HG03521 (cell line): ENCODE measurements at regions not wholly inside any gene's neighbourhood (a gene's known extent, or its start where the extent isn't known, plus 50 kb on each side); places are given as distances from the start of the nearest gene placed in this dataset.
"Not testable (repeated sequence)": the region's sequence is repeated elsewhere in the genome, so short reads cannot be mapped to it uniquely, and the experiment has no call there.

Experiments
- ATAC-seq: cut with Tn5 transposase; IDR thresholded peaks from one replicate; pipeline ENCODE4 v1.9.1; 2021; ENCODE audit warnings: mild to moderate bottlenecking, moderate library complexity; ENCODE audit not compliant: unreplicated experiment

DNA sequence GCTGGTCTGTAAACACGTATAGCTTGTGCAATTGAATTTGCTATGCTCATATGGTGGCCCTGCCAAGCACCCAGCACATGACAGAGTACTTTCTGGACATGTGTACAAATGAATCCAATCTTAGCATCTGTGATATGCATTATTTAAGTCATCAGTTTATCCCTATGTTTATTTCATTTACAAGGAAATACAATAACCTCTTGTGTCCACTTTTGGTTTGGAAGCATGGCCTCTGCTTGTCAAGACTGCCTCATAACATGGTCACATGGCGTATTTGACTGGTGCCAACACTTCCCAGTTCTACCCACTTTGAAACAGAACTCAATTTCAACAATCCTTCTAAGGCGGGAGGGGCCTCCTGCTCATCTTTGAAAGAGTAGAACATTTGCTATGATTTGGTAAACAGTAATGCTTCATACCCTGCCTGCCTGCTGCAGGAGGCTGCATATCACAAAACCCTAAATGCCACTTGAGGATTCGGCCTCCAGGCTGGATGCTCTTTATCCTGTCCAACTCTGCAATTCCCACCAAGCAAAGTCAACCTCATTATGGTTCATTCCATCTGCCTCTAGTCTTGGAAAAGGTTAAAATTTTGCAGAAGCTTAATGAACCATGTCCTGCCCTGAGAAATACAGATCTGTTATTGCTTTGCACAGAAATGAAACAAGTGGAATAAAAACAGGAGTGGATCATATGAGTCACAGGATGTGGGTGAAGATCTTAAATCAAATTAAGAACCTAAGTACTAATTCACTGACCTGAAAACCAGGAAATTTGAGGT, 151.3 kb downstream of the CYSLTR2 start:
- ATAC-seq: no peak

DNA sequence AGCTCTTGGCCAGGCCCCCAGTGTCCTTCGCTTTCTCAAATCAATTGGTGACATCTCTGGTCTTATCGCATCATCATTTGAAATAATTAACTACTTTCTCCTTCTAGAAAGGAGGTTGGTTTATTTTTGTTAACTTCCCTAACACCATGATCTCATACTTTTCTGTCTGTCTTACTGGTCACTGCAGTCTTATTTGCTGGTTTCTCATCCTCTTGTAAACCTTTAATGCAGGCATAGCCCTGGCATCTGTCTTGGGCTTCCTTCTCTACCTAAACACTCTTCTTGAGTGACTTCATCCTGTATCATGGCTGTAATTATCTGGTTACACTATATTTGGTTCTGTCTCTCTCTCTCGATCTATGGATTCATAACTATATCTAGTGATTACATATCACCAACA, 152.8 kb downstream of the CYSLTR2 start:
- ATAC-seq: no peak

GRCh38 chr13:48808683-48809082, 155.0 kb downstream of the CYSLTR2 start:
- no peak for ATAC-seq

GRCh38 chr13:48810013-48810412, 156.3 kb downstream of the CYSLTR2 start:
- no peak for ATAC-seq

- ATAC-seq: no peak
Observed at GRCh38 chr13:48813518-48813917, 159.8 kb downstream of the CYSLTR2 start.

- no peak for ATAC-seq
Observed at GRCh38 chr13:48816700-48817099, 159.0 kb upstream of the FNDC3A start.

DNA sequence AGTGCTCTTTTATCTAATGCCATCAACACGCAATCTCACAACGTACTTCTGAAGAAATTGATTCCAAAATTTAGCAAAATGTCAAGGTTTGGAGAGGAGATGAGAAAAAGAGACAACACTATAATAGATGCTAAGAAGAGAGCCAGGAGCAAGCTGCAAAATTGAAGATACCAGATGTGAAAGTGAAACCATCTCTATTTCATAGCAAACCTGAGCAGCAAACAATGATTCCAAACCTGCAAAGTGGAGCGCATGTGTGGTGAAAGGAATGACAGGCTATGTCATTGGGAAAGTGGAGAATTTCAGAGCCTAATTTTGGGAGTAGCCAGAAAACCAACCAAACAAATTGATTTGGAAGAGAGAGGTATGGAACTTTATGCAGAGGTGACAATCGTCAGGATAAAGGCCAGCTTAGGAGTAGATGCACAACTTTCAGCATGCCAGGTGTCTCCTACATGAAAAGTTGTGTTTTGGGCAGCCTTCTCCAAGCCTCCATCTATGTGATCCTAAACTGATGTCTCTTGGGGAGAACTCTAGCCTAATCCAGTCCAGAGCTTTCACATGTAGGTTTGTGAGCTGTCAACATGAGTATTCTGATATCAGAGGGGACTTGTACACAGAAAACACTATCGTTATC, 158.4 kb upstream of the FNDC3A start:
- ATAC-seq: no peak

- ATAC-seq: no peak
Observed at GRCh38 chr13:48818495-48819356, 157.0 kb upstream of the FNDC3A start.

DNA sequence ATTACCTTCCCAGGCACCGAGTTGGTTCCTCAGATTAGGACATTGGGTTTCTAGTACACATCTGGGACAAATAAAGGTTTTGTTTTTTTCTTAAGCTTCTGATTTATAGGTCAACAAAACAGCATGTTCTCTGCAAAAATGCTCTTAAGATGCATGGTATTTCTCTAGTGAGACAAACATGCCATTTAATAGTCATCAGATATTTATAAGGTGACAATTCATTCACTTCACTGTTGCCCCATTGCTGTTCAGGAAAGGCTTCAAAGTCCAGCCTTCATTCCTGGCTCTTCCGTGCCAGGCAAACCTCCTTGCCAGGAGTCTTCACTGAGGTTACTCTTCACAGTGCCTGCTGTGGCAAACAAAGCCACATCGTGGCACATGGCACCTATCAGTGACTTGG, 156.3 kb upstream of the FNDC3A start:
- no peak for ATAC-seq

GRCh38 chr13:48819899-48820298, 155.8 kb upstream of the FNDC3A start:
- no peak for ATAC-seq

- not testable (repeated sequence) for ATAC-seq
Observed at GRCh38 chr13:48823526-48823925, 152.2 kb upstream of the FNDC3A start.

- no peak for ATAC-seq
Observed at GRCh38 chr13:48826039-48826438, 149.7 kb upstream of the FNDC3A start.

DNA sequence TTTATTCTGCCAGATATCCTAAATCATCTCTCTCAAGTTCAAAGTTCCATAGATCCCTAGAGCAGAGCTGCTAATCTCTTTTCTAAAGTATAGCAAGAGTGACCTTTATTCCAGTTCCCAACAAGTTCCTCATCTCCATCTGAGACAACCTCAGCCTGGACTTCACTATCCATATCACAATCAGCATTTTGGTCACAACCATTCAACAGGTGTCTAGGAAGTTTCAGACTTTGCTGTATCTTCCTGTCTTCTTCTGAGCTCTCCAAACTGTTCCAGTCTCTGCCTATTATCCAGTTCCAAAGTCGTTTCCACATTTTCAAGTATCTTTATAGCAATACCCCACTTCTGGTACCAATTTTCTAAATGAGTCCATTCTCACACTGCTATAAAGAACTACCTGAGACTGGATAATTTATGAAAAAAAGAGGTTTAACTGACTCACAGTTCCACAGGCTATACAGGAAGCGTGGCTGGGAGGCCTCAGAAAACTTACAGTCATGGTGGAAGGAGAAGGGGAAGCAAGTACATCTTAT, 148.7 kb upstream of the FNDC3A start:
- ATAC-seq: not testable (repeated sequence)

- no peak for ATAC-seq
Observed at GRCh38 chr13:48827709-48828108, 148.0 kb upstream of the FNDC3A start.

DNA sequence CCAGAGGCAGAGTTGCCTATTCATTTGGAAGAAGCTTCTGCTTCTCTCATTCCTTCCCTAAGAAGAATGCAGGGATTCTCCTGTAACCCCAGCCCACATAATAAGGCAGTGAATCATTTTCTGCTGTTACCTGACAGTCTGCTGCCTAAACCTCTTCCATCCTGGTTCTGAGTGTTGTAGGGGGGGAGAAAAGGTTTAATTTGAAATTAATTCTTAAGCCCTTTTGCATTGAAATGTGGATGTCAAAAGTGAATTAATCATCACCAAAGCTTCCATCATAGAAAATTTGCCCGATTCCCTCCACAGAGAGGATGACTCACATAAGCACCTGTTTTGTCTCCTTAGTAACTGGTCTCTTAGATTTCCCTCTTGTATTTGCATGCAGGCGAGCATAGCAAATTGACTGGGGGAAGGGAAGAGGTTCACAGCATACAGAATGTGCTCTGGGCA, 146.7 kb upstream of the FNDC3A start:
- ATAC-seq: peak; percentile 50

DNA sequence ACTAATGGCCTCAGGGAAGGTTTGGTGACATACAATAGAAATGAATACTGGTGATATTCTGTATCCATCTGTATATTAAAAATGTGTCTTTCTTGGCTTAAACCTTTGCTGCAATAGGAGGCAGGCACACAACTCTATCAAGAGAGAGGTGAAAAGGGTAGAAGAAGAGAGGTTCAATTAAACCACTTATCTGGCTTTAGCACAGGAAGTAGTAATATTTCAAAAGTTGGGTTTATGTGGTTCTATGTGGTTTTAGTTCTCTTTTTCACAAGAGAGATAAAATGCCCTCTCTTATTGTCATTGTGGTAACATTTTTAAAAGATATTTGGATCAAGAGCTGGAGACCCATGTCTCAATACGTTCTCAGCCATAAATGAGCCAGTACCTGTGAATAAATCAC, 146.2 kb upstream of the FNDC3A start:
- no peak for ATAC-seq

DNA sequence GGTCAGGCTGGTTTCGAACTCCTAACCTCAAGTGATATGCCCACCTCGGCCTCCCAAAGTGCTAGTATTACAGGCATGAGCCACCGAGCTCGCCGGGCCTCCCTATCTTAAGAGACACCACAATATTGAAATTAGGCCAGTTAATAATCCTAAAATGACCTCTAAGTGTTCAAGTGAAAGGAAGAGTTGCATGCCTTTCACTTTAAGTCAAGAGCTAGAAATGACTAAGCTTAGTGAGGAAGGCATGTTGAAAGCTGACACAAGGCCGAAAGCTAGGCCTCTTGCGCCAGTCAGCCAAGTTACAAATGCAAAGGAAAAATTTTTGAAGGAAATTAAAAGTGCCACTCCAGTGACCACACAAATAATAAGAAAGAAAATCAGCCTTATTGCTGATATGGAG, 144.5 kb upstream of the FNDC3A start:
- ATAC-seq: no peak

DNA sequence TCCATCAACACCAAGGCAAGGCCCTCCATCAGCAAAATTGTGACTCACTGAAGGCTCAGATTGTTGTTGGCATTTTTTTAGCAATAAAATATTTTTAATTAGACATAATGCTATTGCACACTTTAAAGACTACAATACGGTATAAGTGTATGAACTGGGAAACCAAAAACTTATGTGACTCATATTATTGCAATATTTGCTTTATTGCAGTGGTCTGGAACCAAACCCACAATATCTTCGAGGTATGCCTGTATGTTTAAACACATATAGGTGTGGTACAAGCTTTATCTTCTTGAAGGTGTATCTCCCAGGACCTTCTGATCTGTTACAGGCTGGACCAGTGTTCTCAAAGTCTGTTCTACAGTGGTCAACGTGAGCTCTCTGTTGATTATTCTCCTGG, 142.3 kb upstream of the FNDC3A start:
- ATAC-seq: no peak

- not testable (repeated sequence) for ATAC-seq
Observed at GRCh38 chr13:48835326-48835725, 140.4 kb upstream of the FNDC3A start.

GRCh38 chr13:48838193-48838973, 137.3 kb upstream of the FNDC3A start:
- ATAC-seq: no peak

GRCh38 chr13:48839171-48839570, 136.5 kb upstream of the FNDC3A start:
- no peak for ATAC-seq
